H1 (cell line): ENCODE measurements at regions not wholly inside any gene's neighbourhood (a gene's known extent, or its start where the extent isn't known, plus 50 kb on each side); places are given as distances from the start of the nearest gene placed in this dataset.

Source experiments
- CHD7 ChIP-seq: fragments of 300-600 bp; sonication (generic); IDR thresholded peaks from 2 replicates; pipeline ENCODE4 v1.7.1; 2012; ENCODE audit warnings: low read length, moderate library complexity, mild to moderate bottlenecking, inconsistent platforms; ENCODE audit not compliant: insufficient replicate concordance

- no peak for TF ChIP-seq CHD7
Observed at GRCh38 chr19:20453425-20453935, 112.1 kb downstream of the ZNF737 start (continued).
